ENCODE measurements at regions not wholly inside any gene's neighbourhood (a gene's known extent, or its start where the extent isn't known, plus 50 kb on each side); places are given as distances from the start of the nearest gene placed in this dataset.

DNA sequence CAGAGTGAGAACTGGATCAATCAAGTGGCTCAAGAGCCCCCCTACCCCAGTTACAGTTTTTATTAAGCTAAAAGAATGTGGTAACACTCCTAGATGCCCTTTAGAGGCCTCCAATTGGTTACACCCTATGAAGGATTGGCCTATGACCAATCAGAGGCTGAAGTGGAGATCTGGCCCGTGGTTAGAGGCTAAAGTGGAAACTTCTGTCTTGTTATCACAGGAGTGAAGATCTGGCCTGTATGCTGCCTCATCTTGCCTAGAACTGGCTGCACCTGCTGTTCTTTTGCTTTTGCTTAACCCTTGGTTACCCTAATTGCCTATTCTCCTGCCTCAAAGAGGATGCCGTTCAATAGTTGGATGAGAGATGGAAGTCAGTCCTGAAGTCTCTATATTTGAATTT is 100.1 kb upstream of the MAP2 start:
- no peak for TF ChIP-seq CTCF (conservative IDR thresholded peaks at IDR 0.05 in 1 of 2, IDR thresholded peaks at IDR 0.05 in 1 of 2; ENCODE audit: low read depth in 1 of 2, low read length in 2 of 2)
- TF ChIP-seq EZH2 (IDR thresholded peaks at IDR 0.05; ENCODE audit: low read length, missing control alignments): no peak
